HCT116 (cell line): ENCODE measurements at regions not wholly inside any gene's neighbourhood (a gene's known extent, or its start where the extent isn't known, plus 50 kb on each side); places are given as distances from the start of the nearest gene placed in this dataset.

Source experiments
- CEBPB ChIP-seq: IDR thresholded peaks from 2 replicates; pipeline ENCODE4 v1.6.1; 2012; ENCODE audit warnings: low read depth
- CTCF ChIP-seq, 3 experiments: fragments of 200-600 bp in 1 of 3; sonication (generic) in 1 of 3; IDR thresholded peaks in 2 of 3; conservative IDR thresholded peaks in 1 of 3; 2 replicates each; pipeline ENCODE4 v1.5.1; 2012 to 2017; ENCODE audit warnings: low read depth in 2 of 3, low read length in 2 of 3, antibody characterized with exemption in 1 of 3, borderline replicate concordance in 1 of 3, control low read depth in 1 of 3, mild to moderate bottlenecking in 1 of 3, mixed read lengths in 1 of 3, mixed run types in 1 of 3, moderate library complexity in 1 of 3; ENCODE audit not compliant: insufficient read depth in 1 of 3
- EZH2 ChIP-seq: fragments of 200-600 bp; sonication (generic); IDR thresholded peaks from 2 replicates; pipeline ENCODE4 v1.6.1; 2017; ENCODE audit warnings: antibody characterized with exemption, mixed run types
- EZH2phosphoT487 ChIP-seq: fragments of 200-600 bp; IDR thresholded peaks from 2 replicates; pipeline ENCODE4 v1.6.1; 2018; ENCODE audit warnings: antibody characterized with exemption, borderline replicate concordance
- TF ChIP-seq, protein P1 (sequence below): IDR thresholded peaks from 2 replicates; pipeline ENCODE4 v1.6.1; 2012; ENCODE audit warnings: low read depth

DNA sequence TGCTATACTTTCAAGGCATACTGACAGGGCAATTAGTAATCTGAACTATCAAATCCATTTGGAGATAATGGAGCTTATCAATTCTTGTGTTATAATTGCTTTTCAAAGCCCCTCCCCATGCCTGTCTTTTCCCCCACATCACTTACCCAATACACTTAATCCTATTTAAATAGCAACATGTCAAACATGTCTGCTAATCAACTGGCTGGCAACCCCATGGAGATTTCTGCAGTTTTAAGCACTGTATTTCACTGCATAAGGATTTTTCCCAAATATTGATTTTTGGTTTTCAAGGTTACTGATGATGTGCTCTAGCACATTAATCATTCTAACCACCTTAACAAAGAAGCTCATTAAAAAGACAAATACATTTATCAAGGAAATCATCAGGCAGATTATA, 800.3 kb downstream of the PLA2G4A start:
- no peak for TF ChIP-seq CTCF (IDR thresholded peaks at IDR 0.05 in 2 of 3, conservative IDR thresholded peaks at IDR 0.05 in 1 of 3; ENCODE audit: borderline replicate concordance in 1 of 3, insufficient read depth in 1 of 3, low read depth in 2 of 3, low read length in 2 of 3)
- TF ChIP-seq EZH2, result no peak
- TF ChIP-seq CEBPB, result no peak
- TF ChIP-seq EZH2phosphoT487, result no peak
- TF ChIP-seq, protein P1, sequence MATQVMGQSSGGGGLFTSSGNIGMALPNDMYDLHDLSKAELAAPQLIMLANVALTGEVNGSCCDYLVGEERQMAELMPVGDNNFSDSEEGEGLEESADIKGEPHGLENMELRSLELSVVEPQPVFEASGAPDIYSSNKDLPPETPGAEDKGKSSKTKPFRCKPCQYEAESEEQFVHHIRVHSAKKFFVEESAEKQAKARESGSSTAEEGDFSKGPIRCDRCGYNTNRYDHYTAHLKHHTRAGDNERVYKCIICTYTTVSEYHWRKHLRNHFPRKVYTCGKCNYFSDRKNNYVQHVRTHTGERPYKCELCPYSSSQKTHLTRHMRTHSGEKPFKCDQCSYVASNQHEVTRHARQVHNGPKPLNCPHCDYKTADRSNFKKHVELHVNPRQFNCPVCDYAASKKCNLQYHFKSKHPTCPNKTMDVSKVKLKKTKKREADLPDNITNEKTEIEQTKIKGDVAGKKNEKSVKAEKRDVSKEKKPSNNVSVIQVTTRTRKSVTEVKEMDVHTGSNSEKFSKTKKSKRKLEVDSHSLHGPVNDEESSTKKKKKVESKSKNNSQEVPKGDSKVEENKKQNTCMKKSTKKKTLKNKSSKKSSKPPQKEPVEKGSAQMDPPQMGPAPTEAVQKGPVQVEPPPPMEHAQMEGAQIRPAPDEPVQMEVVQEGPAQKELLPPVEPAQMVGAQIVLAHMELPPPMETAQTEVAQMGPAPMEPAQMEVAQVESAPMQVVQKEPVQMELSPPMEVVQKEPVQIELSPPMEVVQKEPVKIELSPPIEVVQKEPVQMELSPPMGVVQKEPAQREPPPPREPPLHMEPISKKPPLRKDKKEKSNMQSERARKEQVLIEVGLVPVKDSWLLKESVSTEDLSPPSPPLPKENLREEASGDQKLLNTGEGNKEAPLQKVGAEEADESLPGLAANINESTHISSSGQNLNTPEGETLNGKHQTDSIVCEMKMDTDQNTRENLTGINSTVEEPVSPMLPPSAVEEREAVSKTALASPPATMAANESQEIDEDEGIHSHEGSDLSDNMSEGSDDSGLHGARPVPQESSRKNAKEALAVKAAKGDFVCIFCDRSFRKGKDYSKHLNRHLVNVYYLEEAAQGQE, result no peak
